HG02588 (cell line): ENCODE measurements at regions not wholly inside any gene's neighbourhood (a gene's known extent, or its start where the extent isn't known, plus 50 kb on each side); places are given as distances from the start of the nearest gene placed in this dataset.

ENCODE experiments used
- ATAC-seq: cut with Tn5 transposase; IDR thresholded peaks from one replicate; pipeline ENCODE4 v1.9.1; 2021; ENCODE audit warnings: mild to moderate bottlenecking, moderate library complexity; ENCODE audit not compliant: unreplicated experiment

DNA sequence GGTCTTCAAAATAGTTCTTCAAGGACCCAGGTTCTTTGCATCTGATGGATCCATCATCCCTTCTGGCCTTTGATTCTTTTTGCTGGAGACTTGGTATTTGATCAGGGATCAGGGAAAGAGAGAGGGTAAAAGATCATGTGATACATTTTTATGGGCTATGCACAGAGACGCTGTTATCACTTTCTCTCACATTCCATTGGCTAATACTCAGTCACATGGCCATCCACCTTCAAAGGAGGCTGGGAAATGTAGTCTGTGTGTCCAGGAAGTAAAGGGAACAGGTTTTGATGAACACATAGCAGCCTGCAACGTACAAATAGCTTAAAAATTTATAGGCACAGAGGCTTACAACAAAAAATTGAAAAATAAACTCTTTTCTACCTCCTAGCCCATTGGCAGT, 629.6 kb upstream of the FANCL start:
- peak; percentile 59 for ATAC-seq

DNA sequence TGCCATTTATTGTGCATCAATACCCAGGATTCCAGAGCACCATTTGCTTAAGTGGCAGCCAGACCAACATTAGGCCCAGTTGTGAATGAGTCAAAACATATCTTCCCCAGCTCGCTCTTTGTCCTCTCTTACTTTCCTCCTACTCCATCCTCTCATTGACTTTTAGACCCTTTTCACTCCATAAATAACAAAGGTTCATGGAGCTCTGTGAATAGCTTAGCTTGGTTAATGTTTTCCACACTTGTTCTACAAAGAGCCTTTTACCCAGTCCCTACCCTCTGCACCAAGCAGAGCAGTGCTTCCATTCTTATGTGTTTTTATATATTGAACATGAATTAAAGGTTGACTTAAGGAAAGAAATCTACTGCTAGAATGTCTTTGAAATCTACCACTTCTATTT, 625.8 kb upstream of the FANCL start:
- no peak for ATAC-seq

DNA sequence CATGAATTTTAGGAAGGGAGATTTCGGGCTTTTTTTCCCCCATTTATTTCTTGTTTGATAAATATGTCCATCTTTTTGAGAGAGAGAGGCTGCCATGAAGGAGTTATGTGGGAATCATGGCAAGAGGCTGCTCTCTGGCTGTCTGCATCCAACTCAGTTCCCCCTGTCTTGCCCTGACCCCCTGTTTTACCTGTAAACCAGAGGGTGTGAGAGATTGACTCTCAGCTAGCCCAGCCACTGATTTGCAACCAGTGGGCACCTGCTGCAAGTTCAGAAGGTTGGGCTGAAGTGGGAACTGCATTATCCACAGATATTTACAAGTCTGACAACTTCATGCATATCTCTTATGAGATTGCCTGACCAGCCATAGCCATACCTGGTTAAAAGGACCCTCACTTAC, 625.4 kb upstream of the FANCL start:
- no peak for ATAC-seq

DNA sequence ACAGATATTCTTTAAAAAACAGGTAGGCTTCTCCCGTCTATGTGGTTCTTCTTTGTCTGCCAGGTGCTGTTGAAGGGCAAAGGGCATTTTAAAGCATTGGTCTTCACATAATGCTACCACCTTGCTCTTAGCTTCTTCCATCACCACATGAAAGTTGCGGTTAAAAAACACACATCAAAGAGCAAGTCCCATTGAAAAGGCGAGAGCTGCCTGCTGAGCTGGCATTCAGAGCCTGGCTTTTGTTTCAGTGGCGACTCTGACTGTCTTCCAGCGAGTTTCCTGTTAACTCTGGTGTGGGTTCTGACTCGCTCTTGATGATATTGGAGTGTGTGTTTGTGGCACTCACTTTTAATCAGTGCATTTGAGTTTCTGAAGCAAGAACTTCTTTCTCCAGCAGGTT, 624.9 kb upstream of the FANCL start:
- peak; percentile 37 for ATAC-seq

DNA sequence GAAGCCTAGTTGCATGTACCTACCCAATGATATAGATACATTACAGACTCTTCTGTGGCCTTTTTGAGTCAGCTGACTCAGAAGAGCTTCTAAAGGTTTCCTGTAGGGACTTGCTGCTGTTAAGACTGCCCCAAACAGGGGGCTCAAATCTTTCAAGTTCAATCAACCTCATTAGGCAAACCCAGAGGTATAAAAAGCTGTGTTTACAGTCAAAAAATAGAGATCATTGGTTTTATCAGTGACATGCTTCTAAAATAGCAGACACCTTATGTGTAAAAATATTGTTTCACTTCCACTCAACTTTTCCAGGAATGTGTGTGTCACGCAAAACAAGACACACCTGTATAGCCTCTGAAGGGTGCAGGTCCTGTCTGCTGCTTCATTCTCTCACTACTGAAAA, 624.3 kb upstream of the FANCL start:
- peak; percentile 58 for ATAC-seq

DNA sequence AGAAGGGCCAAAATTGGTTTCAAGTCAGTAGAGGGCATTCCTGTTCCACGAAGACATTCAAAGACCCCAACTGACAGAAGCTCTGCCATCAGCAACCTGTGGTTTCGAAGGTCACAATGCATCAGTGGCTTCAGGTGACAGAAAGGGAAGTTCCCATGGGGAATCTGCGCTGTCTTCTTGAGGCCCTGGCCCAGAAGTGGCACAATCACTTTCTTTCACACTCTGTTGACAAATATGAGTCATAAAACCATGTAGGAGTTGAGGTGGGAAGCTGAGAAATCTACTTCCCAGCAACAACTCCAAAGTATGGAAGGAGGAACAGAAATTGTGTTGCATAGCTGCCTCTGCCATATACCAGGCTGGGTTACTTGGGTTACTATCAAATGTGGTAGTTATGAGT, 621.1 kb upstream of the FANCL start:
- peak; percentile 38 for ATAC-seq

DNA sequence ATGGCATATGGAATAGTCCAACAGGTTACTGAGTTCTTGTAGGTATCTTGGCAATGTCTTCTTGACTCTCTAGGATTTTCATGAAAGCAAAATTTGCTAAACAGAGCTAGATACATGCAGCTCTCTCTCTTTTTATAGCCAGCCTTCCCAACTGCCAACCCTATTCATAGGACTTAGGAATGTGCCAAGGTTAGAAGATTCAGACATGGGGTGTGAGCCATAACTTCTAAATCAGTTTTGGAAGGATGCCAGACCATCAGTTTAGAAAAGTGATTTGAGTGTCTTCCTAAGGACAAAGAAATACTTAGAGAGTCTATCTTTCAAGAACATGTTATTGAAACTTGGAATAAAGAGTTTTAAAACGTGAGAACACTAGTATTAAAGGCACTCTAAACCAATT, 619.5 kb upstream of the FANCL start:
- ATAC-seq: no peak

DNA sequence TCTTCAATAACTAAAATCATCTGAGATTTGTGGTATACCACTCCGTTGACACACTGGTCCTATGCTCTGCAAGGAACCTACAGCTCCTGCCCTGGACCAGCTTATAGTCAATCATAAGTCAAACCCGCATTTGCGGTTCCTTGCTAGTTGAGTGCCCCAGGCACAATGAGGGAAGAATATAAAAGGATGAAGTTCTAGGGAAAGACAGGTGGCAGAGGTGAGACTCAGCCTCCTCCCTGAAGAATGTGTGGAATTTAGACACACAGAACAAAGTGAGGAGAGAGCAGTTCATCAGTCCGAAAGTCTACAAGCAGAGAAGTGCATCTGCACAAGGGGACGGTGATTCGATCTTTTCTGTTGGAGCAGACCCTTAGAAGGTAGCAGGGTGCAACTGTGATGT, 615.0 kb upstream of the FANCL start:
- ATAC-seq: no peak

DNA sequence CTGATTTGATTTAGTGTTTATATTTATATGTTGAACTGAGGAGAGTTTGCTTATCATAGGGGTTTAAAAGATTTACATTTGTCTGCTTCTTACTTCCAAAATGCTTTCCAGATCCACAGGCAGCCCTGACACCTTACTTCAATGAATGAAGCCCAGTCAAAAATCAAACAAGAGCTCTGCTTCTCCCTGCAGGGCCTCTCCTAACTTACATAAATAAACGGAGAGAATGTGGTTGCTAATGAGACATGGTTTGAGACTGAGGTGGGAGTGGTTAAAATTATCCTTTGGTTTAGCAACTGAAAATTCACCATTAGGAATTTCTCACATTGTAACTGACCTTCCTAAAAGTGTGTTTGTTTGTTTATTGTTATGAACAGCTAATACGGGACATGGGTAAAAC, 612.3 kb upstream of the FANCL start:
- ATAC-seq: no peak

DNA sequence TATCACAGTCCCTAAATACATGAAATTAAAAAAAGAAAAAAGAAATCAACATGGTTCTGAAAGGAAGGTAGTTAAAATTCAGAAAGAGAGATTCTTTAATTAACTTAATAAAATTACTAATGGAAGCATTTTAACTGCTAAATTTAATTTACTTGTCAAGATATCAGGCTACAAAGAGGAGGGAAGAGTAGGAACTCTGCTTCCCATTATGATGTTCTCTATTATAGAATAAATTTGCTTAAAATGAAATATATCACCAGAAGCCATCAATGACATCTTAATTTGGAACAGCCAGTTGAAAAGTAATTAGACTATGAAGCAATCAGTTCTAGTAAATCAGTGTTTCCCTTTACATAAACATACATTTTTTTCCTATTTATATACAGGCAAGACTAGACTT, 611.8 kb upstream of the FANCL start:
- ATAC-seq: no peak

DNA sequence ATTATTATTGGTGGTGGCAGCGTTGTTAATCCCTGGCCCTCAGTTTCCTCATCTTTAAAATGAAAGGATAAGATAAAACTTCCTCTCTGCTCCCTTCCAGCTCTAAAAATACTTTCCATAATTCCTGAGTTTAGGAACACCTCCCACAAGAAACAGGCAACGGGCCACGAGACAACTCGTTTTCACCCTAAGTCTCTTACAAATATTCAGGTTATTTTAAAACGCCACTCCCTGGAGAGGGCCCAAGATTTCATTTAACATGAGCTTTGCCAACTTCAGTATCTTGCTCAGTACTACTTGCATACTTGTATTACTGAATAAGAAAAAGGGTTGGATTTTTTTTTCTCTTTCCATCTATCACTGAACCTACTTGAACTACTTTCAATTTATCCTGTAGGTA, 611.1 kb upstream of the FANCL start:
- ATAC-seq: no peak

DNA sequence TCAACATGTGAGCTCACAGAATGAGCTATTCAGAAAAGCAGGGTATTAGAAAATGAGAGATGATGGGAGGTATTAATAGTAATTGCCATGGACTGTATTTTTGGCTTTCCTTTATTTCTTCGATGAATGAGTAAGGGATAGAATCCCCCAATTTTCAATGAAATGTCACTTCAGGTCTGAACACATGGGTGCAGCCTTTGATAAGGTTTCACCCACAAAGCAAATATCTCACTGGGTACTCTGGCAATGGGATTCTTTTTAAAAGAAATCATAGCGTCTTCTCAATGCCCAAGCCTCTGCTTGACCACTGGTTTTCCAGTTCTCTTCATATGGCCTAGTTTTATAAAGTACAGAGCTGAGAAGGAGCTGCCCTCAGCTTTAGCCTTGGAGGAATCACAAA, 610.5 kb upstream of the FANCL start:
- ATAC-seq: no peak

DNA sequence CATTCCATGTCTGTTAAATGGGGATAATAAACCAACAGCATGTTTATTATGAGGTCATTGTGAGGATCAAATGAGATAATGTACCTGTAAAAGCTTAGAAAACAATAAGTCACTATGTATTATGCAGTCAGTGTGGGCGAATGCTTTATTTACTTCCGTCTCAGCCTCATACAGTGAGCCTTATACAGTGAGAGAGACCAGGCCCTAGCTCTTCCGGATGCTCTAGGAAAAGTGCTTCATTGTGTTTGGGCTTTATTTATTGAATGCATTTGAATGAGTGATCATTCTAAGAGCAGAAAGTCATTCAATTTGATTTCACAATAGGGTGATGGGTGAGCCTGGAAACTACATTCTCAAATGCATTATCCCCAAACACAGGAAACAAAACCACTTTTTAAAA, 603.9 kb upstream of the FANCL start:
- ATAC-seq: no peak

DNA sequence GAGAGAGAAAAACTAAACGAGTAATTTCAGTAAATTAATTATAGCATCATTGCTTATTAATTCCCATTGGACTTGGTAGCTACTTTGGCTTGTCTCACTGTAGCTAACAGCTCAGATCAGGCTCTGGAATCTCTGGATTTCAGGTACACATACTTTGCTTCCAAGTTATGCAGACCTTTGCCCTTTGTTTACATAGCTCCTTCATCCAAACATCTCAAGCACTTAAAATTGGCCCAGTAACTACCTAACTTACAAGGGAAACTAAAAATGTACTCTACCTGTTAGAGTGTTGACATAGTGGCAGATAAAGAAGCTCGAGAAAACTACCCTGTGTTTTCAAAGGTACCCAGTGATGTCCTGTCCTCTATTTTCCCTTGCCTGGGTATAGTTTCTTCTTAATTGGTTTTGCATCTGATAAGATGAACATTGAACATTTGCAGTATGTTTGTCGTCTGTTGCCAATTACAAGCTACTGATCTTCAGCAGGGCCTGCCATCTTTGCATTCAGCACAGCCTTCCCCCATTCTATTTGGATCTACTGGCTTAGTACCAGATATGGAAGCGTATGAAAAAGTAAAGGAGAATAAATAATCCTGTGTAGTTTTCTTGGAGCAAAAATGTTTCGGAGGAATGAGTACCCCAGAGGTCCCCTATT, 601.5 kb upstream of the FANCL start:
- ATAC-seq: no peak

DNA sequence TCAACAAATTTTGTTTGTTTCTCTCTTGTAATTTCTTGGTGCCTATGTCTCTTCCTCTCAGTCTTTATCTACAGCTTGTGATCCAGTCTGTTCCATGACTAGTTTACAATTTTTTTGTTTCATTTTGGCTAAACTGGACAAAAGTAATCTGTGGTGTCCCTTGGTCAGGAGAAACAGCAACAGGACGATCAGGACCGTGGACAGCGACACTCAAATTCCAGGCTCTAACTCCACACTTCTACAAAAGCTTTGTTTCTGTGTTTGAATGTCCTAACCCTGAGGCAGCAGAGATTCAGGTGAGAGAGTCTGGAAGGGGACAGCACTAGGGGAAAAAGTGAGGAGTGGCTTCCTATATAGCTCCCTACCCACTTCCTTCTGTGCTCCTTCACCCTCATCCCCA, 593.3 kb upstream of the FANCL start:
- no peak for ATAC-seq

DNA sequence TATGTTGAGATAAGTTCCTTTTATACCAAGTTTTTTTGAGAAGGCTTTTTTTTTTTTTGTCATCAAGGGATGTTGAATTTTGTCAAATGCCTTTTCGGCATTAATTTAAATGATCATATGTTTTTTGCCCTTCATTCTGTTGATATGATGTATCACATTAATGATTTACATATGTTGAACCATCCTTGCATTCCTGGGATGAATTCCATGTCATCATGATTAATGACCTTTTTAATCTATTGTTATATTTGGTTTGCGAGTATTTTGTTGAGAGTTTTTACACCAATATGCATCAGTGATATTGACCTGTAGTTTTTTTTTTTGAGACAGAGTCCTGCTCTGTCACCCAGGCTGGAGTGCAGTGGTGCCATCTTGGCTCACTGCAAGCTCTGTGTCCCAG, 585.7 kb upstream of the FANCL start:
- no peak for ATAC-seq

DNA sequence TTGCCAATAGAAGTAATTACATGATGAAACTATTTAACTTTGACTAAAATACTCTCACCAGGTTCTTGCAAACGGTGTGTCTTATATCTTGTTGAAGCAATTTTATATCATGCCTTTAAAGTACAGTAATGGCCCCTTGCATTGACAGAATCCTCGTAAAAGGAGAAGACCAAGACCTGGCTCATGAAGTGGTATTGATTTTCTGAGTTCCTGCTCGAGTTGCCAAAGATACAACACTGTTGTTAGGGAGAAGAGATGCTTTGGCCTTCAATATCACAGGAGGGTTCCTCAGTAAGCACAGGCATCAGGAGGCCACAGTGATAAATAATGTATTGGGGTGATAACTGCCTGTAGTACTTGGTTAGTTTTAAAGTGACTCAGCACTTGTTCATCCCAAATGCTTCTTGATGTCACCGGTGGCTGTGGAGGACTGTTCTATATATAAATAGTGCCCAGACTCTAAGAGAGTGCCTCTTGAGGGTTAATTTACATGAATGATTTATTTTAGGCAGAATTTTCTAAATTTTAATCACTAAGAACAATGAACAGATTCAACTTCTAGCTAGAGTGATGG, 571.7 kb upstream of the FANCL start:
- no peak for ATAC-seq

DNA sequence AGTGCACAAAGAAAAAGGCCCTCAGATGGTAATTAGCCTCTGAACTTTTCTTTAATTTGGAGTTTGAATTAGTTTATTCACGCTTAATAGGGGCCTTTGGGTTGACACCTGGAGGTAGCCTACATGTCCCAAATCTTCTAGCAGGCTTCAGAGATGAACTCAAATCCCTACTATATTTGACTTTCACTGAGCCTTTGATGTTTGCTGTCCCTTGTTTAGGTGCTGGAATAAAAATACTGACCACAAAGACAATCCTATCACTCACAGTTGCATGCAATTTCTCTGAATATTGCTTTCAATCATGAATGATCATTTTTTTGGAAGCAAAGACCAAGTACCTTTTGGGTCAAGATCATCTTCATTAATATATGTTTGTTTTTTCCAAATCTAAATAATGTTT, 564.0 kb upstream of the FANCL start:
- ATAC-seq: no peak

DNA sequence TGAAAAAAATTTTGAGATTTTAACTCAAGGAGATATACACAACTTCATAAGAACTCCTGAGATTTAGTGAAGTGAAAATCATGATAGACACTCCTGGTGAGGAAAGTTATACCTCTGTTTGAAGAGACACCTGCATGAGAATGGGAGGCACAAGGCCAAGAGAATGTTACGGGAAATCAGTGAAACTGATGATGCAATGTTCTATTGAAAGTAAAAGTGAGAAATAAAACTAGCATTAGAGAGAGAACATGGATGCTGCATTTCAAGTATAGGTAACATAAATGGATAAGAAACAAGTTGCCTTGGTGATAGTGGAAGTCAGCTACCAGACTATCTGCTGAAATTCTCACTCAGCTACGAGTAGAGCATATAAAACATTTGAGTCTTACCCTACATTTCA, 562.1 kb upstream of the FANCL start:
- ATAC-seq: no peak

DNA sequence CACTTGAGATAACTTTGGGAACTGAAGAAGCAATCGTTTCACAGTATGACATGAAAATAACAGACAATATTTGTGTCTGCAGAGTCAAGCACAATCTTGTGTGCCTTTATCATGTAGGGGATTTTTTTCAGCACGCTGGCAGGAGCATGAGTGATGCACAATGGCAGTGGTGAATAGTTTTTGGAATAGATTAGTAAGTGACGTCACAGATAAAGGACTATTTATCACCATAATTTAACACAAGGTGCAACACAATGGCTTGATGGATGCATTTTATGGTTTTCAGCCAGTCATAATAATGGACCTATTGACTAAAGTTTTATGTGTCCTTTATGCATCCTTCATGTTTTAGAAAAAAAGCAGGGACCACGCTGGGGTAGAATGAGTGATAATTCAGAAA, 559.8 kb upstream of the FANCL start:
- no peak for ATAC-seq

DNA sequence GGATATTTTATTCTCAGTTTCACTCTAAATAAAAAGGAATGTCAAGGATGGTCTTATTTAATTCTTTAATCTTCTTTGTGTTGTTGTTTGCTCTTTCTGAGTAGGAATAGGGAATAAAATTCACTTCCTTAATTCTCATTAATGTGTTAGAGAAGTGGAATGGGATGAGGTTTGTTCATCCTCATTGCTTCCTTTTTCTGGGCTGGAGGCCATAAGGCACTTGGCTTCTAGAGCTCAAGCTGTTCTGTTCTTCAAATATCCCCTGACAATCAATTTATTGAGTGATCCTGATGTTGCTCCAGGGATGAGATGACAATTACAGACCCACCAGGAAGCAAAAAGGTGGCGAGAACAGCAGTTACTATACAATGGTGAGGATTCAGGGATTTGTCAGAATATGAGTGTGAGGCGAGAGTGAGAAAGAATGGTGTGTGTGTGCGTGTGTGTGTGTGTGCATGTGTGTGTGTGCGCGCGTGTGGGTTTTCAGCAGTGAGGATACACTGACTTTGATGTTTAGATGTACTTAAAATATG, 557.6 kb upstream of the FANCL start:
- ATAC-seq: no peak

DNA sequence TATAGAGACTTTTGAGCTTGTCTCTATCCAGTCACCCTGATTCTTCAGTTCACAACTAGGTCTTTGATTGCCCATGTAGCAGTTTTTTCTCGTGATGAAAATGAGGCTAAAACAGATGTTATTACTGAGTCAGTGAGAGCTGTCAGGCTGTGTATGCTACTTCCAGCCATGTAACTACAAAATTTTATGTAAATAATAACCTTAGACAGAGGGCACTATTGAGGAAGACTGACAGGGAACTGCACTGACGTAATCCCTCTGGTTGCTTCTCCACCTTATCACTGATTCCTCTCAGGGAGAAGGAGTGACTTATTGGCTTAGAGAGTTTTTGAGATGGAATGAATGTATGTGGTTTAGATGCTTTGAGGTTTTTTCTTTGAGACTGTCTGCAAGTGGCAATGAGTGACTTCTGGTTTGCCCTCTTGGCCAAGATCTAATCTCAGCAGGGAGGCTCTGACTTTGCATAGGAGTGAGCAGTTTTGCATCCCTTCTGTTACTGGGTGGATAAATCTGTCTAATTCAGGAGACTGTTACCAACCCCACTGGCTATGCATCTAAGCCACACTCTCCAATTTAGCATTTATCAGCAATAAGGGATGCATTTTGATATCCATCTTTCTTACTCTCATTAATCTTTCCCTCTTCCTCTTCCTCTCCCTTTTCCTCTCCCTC, 555.2 kb upstream of the FANCL start:
- ATAC-seq: no peak
